Prostate gland (tissue), 2 donors: ENCODE measurements at regions not wholly inside any gene's neighbourhood (a gene's known extent, or its start where the extent isn't known, plus 50 kb on each side); places are given as distances from the start of the nearest gene placed in this dataset.

Source experiments
- POLR2AphosphoS5 ChIP-seq: sonication (generic); formaldehyde crosslinking; IDR thresholded peaks from one replicate; pipeline ENCODE4 v1.6.1; 2017; ENCODE audit warnings: antibody characterized with exemption
- TF ChIP-seq, protein P1 (sequence below), 4 experiments: fragments of 200-600 bp in 2 of 4; fragments of 450-650 bp in 2 of 4; sonication (generic) in 2 of 4; IDR thresholded peaks; 1 replicate in 3 of 4; 2 replicates in 1 of 4; pipeline ENCODE4 v1.5.1; 2016 to 2019; ENCODE audit warnings: antibody characterized with exemption in 4 of 4, mild to moderate bottlenecking in 2 of 4, moderate library complexity in 2 of 4

DNA sequence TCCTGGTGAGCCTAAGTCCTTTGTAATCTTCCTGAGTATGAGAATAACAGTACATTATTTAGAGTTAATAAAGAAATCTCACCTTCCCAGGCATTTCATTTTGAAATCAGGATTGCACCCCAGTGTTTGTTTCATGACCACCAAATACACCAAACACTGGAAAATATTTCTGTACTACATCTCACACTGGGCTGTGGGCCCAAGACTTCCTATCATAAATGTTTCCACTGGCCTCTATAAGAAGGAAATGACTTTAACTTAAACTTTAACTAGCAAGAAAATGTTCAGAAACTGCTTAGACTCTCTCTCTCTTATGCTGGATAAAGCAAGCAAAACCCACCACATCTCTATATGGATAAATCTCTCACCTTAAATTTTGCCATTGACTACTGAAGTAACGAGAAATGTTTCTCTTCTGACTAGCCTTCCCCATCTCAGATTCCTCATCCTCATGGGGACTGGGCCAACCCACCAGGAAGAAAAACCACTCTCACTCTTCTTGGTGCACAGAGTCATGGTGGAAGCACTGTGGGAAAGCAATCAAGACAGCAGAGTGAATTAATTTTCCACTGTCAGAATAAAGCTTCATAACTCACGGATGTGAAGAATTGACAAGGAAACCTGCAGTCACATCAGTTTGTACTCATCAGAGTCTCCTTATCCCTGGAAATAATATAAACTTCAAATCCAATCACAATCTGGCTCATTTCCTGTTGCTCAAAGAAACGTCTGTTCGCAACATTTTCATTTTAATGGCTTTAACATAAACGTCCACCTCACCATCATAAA, 859.6 kb downstream of the EPHA3 start:
- TF ChIP-seq, protein P1, sequence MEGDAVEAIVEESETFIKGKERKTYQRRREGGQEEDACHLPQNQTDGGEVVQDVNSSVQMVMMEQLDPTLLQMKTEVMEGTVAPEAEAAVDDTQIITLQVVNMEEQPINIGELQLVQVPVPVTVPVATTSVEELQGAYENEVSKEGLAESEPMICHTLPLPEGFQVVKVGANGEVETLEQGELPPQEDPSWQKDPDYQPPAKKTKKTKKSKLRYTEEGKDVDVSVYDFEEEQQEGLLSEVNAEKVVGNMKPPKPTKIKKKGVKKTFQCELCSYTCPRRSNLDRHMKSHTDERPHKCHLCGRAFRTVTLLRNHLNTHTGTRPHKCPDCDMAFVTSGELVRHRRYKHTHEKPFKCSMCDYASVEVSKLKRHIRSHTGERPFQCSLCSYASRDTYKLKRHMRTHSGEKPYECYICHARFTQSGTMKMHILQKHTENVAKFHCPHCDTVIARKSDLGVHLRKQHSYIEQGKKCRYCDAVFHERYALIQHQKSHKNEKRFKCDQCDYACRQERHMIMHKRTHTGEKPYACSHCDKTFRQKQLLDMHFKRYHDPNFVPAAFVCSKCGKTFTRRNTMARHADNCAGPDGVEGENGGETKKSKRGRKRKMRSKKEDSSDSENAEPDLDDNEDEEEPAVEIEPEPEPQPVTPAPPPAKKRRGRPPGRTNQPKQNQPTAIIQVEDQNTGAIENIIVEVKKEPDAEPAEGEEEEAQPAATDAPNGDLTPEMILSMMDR (IDR thresholded peaks at IDR 0.05) = no peak
- no peak for TF ChIP-seq POLR2AphosphoS5
